IMR-90 (cell line): ENCODE measurements at regions not wholly inside any gene's neighbourhood (a gene's known extent, or its start where the extent isn't known, plus 50 kb on each side); places are given as distances from the start of the nearest gene placed in this dataset.

ENCODE experiments used
- CTCF ChIP-seq: conservative IDR thresholded peaks from 2 replicates; pipeline ENCODE4 v1.5.1; 2012; ENCODE audit warnings: mild to moderate bottlenecking, low read depth, low read length, improper control_type of control experiment
- FOS ChIP-seq: fragments of 150-350 bp; IDR thresholded peaks from 2 replicates; pipeline ENCODE4 v1.6.1; 2016; ENCODE audit warnings: low read depth, low read length
- RAD21 ChIP-seq: IDR thresholded peaks from 2 replicates; pipeline ENCODE4 v1.6.1; 2012; ENCODE audit warnings: low read length, improper control_type of control experiment
- USF2 ChIP-seq: fragments of 150-350 bp; IDR thresholded peaks from 2 replicates; pipeline ENCODE4 v1.6.1; 2017; ENCODE audit warnings: mild to moderate bottlenecking, antibody characterized with exemption, low read length, low read depth

- TF ChIP-seq USF2: no peak
- no peak for TF ChIP-seq CTCF
- TF ChIP-seq FOS: no peak
- no peak for TF ChIP-seq RAD21
These were observed 490.8 kb downstream of the HTR1B start for GRCh38 chr6:76972474-76972873.
